ENCODE measurements at regions not wholly inside any gene's neighbourhood (a gene's known extent, or its start where the extent isn't known, plus 50 kb on each side); places are given as distances from the start of the nearest gene placed in this dataset.

DNA sequence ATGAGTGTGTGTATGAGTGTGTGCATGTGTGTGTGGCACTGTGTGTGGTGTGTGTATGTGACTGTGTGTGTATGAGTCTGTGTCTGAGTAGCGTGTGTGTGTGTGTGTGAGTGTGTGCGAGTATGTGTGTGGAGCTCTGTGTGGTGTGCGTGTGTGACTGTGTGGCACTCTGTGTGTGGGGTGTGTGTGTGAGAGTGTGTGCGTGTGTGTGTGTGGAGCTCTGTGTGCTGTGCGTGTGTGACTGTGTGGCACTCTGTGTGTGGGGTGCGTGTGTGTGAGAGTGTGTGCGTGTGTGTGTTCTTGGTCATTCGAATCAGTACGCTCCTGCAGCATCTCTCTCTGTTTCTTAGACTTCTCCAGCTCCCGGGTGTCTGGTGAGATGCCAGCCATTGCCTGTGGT lies 76.9 kb upstream of the TMEM132C start:
- H4K8ac ChIP-seq (ENCODE audit: extremely low read depth, insufficient read depth, low read length), result no peak overlapping the region
- H3K14ac ChIP-seq (ENCODE audit: insufficient read length), result no peak overlapping the region
- no peak overlapping the region for H4K5ac ChIP-seq (ENCODE audit: insufficient read length, low read depth, low read length)
- TF ChIP-seq CBX5 (IDR thresholded peaks at IDR 0.05; ENCODE audit: low read depth, low read length), result no peak
- no peak for TF ChIP-seq RNF2 (IDR thresholded peaks at IDR 0.05; ENCODE audit: borderline replicate concordance, low read depth, low read length, missing control alignments, poor library complexity, severe bottlenecking)
- TF ChIP-seq YY1 (IDR thresholded peaks at IDR 0.05; ENCODE audit: low read depth, low read length), result no peak
- no peak for TF ChIP-seq KDM4A (IDR thresholded peaks at IDR 0.05; ENCODE audit: low read depth, low read length, severe bottlenecking)
- no peak for TF ChIP-seq TAF1 (IDR thresholded peaks at IDR 0.05; ENCODE audit: low read depth, low read length)
- no peak for TF ChIP-seq JUN (IDR thresholded peaks at IDR 0.05; ENCODE audit: low read depth, low read length)
- no peak for TF ChIP-seq BRCA1 (IDR thresholded peaks at IDR 0.05; ENCODE audit: low read depth, low read length)
- no peak for TF ChIP-seq TEAD4 (IDR thresholded peaks at IDR 0.05; ENCODE audit: low read depth, low read length)
- TF ChIP-seq BACH1 (IDR thresholded peaks at IDR 0.05; ENCODE audit: low read length), result no peak
- TF ChIP-seq POLR2A (IDR thresholded peaks at IDR 0.05; ENCODE audit: control extremely low read depth in 1 of 2, low read depth in 2 of 2, low read length in 2 of 2), result no peak
- no peak for TF ChIP-seq RFX5 (IDR thresholded peaks at IDR 0.05; ENCODE audit: borderline replicate concordance, low read depth, low read length)
- TF ChIP-seq CEBPB (IDR thresholded peaks at IDR 0.05; ENCODE audit: low read depth, low read length), result no peak
- H2BK5ac ChIP-seq (ENCODE audit: low read depth, low read length), result no peak overlapping the region
- FAIRE-seq (no peak), DNase-seq (ENCODE audit: low read depth in 1 of 2, low spot score in 2 of 2) (no peak)
- CTCF ChIA-PET (ENCODE audit: partially characterized antibody), result interaction anchor here (0.5 to 2.0 kb wide), 31 partner anchors 9 to 479 kb away, joined by 3 to 13 read pairs (median 4); no protein-coding TSS in a partner anchor
- H2AK5ac ChIP-seq (ENCODE audit: low read depth, low read length), result peak overlapping the region; percentile 66; the same call in 1 of the 2 replicates
- H3K79me1 ChIP-seq (ENCODE audit: low read depth, low read length), result no peaks in the 10 kb centered on the region
- H3K18ac ChIP-seq (ENCODE audit: extremely low read depth, low read length), result peak overlapping the region; percentile 25; the same call in 1 of the 2 replicates
- no peak overlapping the region for H3K4ac ChIP-seq (replicated peaks; ENCODE audit: insufficient read length, low read depth, low read length)
- no peaks in the 10 kb centered on the region for H3K4me1 ChIP-seq (replicated peaks in 1 of 4; ENCODE audit: control insufficient read depth in 3 of 4, insufficient read depth in 4 of 4, low read length in 3 of 4)
- no peaks in the 10 kb centered on the region for H3K27me3 ChIP-seq (replicated peaks in 1 of 4; ENCODE audit: control insufficient read depth in 3 of 4, extremely low read depth in 1 of 4, insufficient read depth in 3 of 4, low read length in 3 of 4)
- 0 out of 4 replicates have a peak, but pooled peaks cover 6 to 10% of the 10 kb centered on the region in 2 experiments for H3K9me3 ChIP-seq (ENCODE audit: insufficient read depth in 2 of 2, low read depth in 1 of 2, low read length in 1 of 2)
- POLR2A ChIA-PET (ENCODE audit: partially characterized antibody), result no interaction called here
- no peak overlapping the region for H3K9ac ChIP-seq (replicated peaks in 1 of 4; ENCODE audit: extremely low read depth in 1 of 4, low read depth in 3 of 4, low read length in 3 of 4)
- H2BK15ac ChIP-seq (ENCODE audit: low read length), result no peak overlapping the region
- no peaks in the 10 kb centered on the region for H3K36me3 ChIP-seq (ENCODE audit: control insufficient read depth in 2 of 4, insufficient read depth in 4 of 4, low read length in 3 of 4)
- 0 out of 2 replicates have a peak overlapping the region, but pooled peaks have one; percentile 4 for H2AFZ ChIP-seq (ENCODE audit: low read length)
- 76% methylated on average over 9 of the region's 10 CpGs; no CpG with 5 or more reads in 1 of the 2 experiments for WGBS, 2 experiments (ENCODE audit: extremely low coverage in 1 of 2, insufficient coverage in 1 of 2, insufficient read length in 1 of 2, insufficient replicate concordance in 2 of 2, low coverage in 1 of 2, low lambda C conversion rate in 2 of 2, missing lambda C conversion rate in 1 of 2)
- no peak overlapping the region for H3K23ac ChIP-seq (ENCODE audit: insufficient read length)
- peak overlapping the region in 1 of 2 experiments; percentile 53; a peak in 2 of 4 replicates for H3K4me2 ChIP-seq (ENCODE audit: insufficient read depth in 1 of 2, low read depth in 2 of 2, low read length in 2 of 2)
- H4K91ac ChIP-seq (replicated peaks; ENCODE audit: insufficient read length, low read length), result no peak overlapping the region
- H2BK120ac ChIP-seq (replicated peaks; ENCODE audit: low read depth, low read length), result no peak overlapping the region
- H3K23me2 ChIP-seq (ENCODE audit: low read depth, low read length), result peaks cover 10% of the 10 kb centered on the region; the same call in 1 of the 2 replicates
- peak overlapping the region; percentile 68; the same call in 1 of the 2 replicates for H2BK12ac ChIP-seq (ENCODE audit: low read depth, low read length)
- no peak overlapping the region for H2BK20ac ChIP-seq (ENCODE audit: low read length)
- no peak overlapping the region for H3K27ac ChIP-seq (ENCODE audit: low read depth, low read length)
- no peaks in the 10 kb centered on the region for H4K20me1 ChIP-seq (replicated peaks in 1 of 2; ENCODE audit: control insufficient read depth in 1 of 2, insufficient read depth in 2 of 2, low read length in 2 of 2)
- H3K4me3 ChIP-seq (ENCODE audit: extremely low read depth in 1 of 4, insufficient read depth in 2 of 4, low read depth in 3 of 4, low read length in 4 of 4), result no peak overlapping the region
- H3K56ac ChIP-seq (replicated peaks; ENCODE audit: insufficient read length, low read depth, low read length), result peak overlapping the region; percentile 70
- H3K79me2 ChIP-seq (ENCODE audit: control insufficient read depth in 1 of 2, insufficient read depth in 2 of 2, low read length in 2 of 2), result no peaks in the 10 kb centered on the region
